HUDEP-2 (cell line): ENCODE measurements at regions not wholly inside any gene's neighbourhood (a gene's known extent, or its start where the extent isn't known, plus 50 kb on each side); places are given as distances from the start of the nearest gene placed in this dataset.
A peak's percentile ranks its signal among the peaks of the same experiment; 100 is the strongest.
"Not testable (repeated sequence)": the region's sequence is repeated elsewhere in the genome, so short reads cannot be mapped to it uniquely, and the experiment has no call there.

Experiments used
- DNase-seq, 76 experiments: peaks; one replicate each; lab custom pipeline; 2025; ENCODE audit not compliant: unreplicated experiment in 76 of 76; lab: John Stamatoyannopoulos, UW

DNA sequence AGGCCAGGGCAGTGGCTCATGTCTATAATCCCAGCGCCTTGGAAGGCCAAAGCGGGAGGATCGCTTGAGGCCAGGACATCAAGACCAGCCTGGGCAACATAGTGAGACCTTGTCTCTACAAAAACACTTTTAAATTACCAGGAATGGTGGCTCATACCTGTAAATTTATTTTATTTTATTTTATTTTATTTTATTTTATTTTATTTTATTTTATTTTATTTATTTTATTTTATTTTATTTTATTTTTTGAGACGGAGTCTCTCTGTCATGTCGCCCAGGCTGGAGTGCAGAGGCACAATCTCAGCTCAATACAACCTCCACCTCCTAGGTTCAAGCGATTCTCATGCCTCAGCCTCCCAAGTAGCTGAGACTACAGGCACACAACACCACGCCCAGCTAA lies 152.1 kb upstream of the AUTS2 start:
- DNase-seq = not testable (repeated sequence)

- DNase-seq = no peak
Measured at GRCh38 chr7:69448071-69448470, 150.2 kb upstream of the AUTS2 start.

- no peak for DNase-seq
Measured at GRCh38 chr7:69450456-69450855, 147.8 kb upstream of the AUTS2 start.

DNA sequence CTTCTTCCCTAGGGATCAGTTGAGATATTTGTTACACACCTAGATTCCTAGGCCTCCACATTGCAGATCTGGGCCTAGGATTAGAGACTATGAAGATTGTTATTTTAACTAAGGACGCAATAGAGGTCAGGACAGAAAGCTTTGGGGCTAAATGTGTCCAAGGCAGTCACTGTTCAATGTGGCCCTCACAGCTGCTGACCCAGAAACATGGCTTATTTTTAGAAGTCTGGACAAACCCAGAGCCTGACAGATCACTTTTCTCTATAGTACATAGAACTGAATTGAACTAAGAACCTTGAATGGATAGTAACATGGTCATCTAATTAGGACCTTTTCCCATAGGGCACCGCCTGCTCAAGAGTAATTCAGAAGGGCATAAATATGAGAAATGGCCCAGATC lies 146.6 kb upstream of the AUTS2 start:
- DNase-seq = no peak

DNA sequence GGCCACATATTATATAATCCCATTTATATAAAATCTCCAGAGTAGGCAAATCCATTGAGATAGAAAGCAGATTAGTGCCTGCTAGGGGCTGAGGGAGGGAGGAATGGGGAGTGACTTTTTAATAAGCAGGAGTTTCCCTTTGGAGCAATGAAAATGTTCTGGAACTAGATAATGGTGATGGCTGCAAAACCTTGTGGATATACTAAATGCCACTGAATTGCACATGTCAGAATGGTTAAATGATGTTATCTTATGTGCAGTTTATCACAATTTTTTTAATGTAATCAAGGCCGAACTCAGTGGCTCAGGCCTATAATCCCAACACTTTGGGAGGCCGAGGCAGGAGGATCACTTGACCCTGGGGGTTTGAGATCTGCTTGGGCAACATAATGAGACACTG lies 145.5 kb upstream of the AUTS2 start:
- no peak for DNase-seq

DNA sequence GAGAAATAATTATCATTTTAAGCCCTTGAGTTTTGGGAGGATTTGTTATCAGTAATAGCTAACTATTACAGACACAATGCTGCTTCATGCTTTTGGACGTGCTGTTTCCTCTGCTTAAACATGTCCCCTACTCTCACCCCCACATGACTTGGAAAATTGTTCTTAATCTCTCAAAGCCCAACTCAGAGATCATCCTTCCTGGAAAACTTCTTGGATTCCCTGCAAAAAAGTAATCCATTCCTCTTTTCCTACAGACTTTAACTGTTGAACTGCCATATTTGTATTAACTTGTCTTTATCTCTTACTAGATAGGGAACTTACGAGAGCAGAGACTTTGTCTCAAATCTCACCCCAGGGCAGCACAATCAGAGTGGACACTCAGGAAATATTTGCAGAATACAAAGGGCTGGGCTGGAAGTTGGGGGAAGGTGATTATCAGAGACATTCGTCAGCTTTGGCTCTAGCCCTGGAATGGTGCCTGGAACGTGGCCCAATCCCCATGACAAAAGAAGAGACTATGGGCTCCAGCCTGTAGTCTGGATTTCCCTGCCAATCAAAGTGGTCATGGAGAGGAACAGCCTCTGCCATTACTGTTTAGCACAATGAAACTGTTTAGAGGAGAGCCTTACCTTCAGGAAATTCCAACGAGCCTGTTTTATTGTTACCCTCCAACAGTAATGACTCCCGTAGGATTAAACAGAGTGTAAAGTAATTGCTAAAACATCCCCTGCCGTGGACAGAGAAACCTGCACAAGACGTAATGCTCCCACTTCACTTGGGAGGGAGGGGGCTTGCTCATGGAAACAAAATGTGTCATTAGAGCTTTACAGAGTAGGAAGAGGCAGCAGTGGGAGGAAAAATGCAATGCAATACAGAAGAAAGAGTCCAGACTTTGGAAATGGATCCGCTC lies 140.4 kb upstream of the AUTS2 start:
- no peak for DNase-seq

DNA sequence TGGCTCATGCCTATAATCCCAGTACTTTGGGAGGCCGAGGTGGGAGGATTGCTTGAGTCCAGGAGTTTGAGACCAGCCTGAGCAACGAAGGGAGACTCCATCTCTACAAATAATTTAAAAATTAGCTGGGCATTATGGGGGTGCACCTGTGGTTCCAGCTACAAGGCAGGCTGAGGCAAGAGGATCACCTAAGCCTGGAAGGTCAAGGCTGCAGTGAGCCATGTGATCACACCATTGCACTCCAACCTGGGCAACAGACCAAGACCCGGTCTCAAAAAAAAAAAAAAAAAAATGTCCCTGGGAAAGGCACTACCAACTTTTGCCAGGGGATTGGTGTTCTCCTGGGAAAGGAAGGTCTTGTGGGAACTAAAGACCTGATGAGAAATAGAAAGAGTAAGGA lies 134.2 kb upstream of the AUTS2 start:
- no peak for DNase-seq

- DNase-seq = no peak
Measured at GRCh38 chr7:69465262-69465661, 133.0 kb upstream of the AUTS2 start.

DNA sequence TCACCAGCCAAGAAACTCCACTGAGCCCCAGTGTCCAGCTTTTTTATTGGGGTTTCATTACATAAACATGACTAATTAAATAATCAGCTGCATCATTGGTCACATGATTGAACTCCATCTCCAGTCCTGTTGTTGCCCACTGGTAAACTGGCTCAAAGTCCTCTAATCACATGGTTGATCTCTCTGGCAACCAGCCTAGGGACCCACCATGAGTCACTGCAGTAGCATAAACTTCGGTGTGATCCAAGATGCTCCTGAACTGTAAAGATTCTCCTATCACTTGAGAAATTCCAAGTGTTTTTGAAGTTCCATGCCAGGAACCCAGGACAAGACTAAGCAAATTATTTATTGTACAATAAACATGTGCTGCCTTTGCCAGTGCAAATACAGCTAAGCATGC lies 130.4 kb upstream of the AUTS2 start:
- DNase-seq = no peak

GRCh38 chr7:69476416-69476815 lies 121.9 kb upstream of the AUTS2 start:
- DNase-seq = no peak

DNA sequence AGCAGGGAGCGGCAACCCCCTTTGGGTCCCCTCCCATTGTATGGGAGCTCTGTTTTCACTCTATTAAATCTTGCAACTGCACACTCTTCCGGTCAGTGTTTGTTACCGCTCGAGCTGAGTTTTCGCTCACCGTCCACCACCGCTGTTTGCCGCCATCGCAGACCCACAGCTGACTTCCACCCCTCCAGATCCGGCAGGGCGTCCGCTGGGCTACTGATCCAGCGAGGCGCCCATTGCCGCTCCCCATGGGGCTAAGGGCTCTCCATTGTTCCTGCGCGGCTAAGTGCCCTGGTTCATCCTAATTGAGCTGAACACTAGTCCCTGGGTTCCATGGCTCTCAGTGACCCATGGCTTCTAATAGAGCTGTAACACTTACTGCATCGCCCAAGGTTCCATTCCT lies 115.6 kb upstream of the AUTS2 start:
- DNase-seq = no peak

DNA sequence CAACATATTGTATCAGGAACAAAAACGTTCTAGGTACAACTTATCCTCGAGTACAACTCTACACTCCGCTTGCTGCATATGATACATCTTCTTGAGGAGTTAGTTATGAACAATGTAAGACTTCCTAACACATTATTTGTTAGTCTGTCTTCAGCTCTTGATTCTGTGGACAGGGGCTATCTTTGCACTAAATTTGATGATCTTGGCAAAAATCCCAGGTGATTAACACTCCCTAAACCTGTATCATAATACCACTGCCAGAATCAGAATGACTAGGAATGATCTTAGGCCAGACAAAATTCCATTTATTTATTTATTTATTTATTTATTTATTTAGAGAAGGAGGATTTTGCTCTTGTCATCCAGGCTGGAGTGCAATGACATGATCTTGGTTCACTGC lies 108.7 kb upstream of the AUTS2 start:
- DNase-seq = no peak

DNA sequence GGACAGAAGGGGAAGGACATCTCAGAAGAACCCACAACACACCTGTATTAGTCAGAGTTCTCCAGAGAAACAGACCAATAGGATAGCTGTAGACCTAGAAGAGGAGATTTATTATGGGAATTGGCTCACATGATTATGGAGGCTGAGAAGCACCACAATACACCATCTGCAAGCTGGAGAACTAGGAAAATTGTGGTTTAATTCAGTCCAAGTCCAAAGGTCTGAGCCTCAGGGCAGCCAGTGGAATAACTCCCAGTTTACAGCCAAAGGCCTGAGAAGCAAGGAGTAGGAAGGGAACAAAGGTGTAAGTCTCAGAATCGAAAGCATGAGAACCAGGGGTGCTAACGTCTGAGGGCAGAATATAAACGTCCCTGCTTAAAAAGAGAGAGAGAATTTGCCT lies 99.6 kb upstream of the AUTS2 start:
- no peak for DNase-seq

DNA sequence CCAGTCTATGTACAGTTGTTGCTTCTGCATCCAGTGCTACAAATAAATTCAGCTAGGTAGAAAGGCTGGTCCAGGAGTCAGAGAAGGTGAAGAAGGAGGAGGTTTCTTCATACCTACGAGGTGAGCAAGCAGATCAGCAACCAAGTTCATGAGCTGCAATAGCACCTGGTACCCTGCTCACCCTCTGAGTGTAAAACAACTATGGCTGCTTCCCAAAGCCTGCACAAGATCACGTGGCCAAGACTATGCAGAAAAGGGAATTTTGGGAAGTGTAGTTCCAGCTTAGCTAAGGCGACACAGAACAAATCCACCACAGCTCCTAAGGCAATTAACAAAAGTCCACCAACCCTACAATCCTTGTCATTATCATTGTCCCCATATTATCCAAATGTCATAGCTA lies 95.9 kb upstream of the AUTS2 start:
- no peak for DNase-seq

GRCh38 chr7:69504733-69505420 lies 93.4 kb upstream of the AUTS2 start:
- DNase-seq = peak in 7 of 76 experiments; percentile 1 to 35 (median 12)

DNA sequence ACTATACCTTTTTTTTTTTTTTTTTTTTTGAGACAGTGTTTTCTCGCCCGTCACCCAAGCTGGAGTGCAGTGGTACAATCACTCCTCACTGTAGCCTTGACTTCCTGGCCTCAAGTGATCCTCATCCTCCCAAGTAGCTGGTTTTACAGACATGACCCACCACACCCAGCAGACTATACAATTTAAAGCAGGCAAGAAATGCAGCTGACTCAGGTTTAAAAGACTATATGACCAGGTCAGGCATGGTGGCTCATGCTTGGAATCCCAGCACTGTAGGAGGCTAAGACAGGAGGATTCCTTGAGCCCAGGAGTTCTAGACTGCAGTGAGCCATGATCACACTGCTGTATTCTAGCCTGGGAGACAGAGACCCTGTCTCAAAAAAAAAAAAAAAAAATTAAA lies 89.5 kb upstream of the AUTS2 start:
- no peak for DNase-seq

GRCh38 chr7:69510114-69510513 lies 88.2 kb upstream of the AUTS2 start:
- no peak for DNase-seq

DNA sequence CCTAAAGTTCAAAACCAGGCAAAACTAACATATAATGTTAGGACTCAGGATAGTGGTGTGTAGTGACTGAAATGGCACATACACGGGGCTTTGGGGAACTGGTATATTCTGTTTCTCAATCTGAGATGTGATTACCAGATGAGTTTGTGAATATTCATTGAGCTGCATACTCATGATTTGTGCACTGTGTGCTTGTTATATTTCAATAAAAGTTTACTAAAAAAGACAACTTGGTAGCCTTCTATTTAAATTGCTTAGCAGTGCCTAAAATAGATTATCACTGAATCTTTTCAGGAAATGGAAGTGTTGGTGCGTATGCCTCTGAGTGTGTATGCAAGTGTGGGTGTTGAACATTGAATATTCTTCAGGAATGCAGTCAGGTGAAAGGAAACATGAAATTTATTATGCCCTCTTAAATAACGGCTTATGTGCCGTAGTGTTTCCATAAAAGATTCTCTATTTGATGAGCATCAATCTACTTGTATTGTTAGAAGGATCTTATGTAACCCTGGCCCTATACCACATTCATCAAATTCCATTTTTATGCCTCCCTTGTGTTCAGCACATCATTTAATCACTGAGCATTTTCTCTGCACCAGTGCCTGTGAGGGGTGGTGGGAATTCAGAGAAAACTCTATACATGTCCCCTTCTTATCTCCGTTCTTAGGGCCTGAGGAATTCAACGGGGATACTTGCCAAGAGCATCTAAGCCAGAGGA lies 82.6 kb upstream of the AUTS2 start:
- peak in 3 of 76 experiments; percentile 18 to 36 (median 35) for DNase-seq

DNA sequence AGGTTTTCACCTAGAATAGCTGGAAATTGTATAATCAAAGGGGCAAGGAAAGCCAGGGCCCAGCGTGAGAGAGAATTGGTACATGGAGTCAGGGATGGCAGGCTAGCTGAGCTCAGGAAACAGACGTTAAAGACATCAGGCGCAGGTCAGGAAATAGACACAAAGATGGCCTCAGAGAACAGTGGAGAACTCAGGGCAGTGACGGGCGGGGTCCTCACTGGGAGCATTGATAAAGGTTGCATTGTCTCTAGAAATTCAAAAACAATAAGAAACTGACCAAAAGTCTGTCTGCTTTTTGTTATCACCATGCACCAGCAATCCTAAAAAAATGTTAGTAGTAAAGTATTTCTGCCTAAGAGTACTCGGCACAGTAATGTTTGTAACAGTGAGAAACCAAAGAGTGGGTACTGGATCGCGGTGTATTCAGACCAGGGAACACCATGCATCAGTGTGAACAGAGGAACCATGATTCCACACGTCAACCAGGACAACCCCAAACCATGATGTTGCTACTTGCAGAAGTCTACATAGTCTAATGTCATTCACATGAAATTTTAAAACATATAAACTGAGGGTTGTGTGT lies 81.9 kb upstream of the AUTS2 start:
- peak in 30 of 76 experiments; percentile 1 to 67 (median 18) for DNase-seq

- DNase-seq = peak in 1 of 76 experiments; percentile 1
Measured at GRCh38 chr7:69517985-69518704, 80.1 kb upstream of the AUTS2 start.
